Kidney (tissue), 13 donors: ENCODE measurements at regions not wholly inside any gene's neighbourhood (a gene's known extent, or its start where the extent isn't known, plus 50 kb on each side); places are given as distances from the start of the nearest gene placed in this dataset.

Experiments used
- DNase-seq, 5 donors: peaks; one replicate each; pipeline ENCODE4 v3.0.0-alpha.2; 2013 to 2020
- FAIRE-seq: peaks from 2 replicates; lab custom pipeline; 2012; peaks lifted over from hg19 to GRCh38; lab: Jason Lieb, UNC
- H3K27ac ChIP-seq, 2 donors: one replicate each; pipeline ENCODE4 v1.7.0; 2013; ENCODE audit warnings: low read depth in 2 of 2, low read length in 2 of 2, inconsistent platforms in 1 of 2
- H3K27me3 ChIP-seq: one replicate; pipeline ENCODE4 v1.7.1; 2013; ENCODE audit warnings: low read length, inconsistent platforms; ENCODE audit not compliant: control insufficient read depth, insufficient read depth
- H3K36me3 ChIP-seq, 3 donors: one replicate each; pipeline versions ENCODE4 v1.7.0 to v1.7.1; 2013; ENCODE audit warnings: low read length in 3 of 3, control low read depth in 1 of 3, inconsistent platforms in 1 of 3; ENCODE audit not compliant: insufficient read depth in 3 of 3, control insufficient read depth in 2 of 3
- H3K4me1 ChIP-seq, 3 donors: one replicate each; pipeline versions ENCODE4 v1.7.0 to v1.7.1; 2013; ENCODE audit warnings: low read length in 3 of 3, inconsistent platforms in 1 of 3, low read depth in 1 of 3; ENCODE audit not compliant: control insufficient read depth in 2 of 3, insufficient read depth in 2 of 3
- H3K4me3 ChIP-seq, 3 donors: one replicate each; pipeline versions ENCODE4 v1.7.0 to v1.8.1; 2013; ENCODE audit warnings: low read length in 3 of 3, control low read depth in 1 of 3, inconsistent platforms in 1 of 3
- H3K9ac ChIP-seq, 3 donors: one replicate each; pipeline versions ENCODE4 v1.7.0 to v1.7.1; 2013; ENCODE audit warnings: low read length in 3 of 3, control low read depth in 1 of 3, inconsistent platforms in 1 of 3
- H3K9me3 ChIP-seq, 3 donors: one replicate each; pipeline versions ENCODE4 v1.7.0 to v1.7.1; 2013; ENCODE audit warnings: low read length in 3 of 3, control low read depth in 1 of 3, inconsistent platforms in 1 of 3; ENCODE audit not compliant: control insufficient read depth in 2 of 3, insufficient read depth in 1 of 3
- CTCF ChIP-seq: IDR thresholded peaks from 3 replicates; pipeline ENCODE4 v1.5.1; 2012; ENCODE audit warnings: mild to moderate bottlenecking, moderate library complexity, borderline replicate concordance; ENCODE audit not compliant: insufficient read depth; ENCODE audit errors: extremely low read depth
- intact Hi-C: fragments of 100-400 bp; cut with DNase I; formaldehyde crosslinking; loops from one replicate; pipeline ENCODE4 v1.11.1; 2022
- donor health status: control.
- donor health status: control.
- donor health status: control.
- donor health status: control.
- donor health status: control.
- donor health status: DM: yes; HTN: yes; CAD: no.
- donor health status: Normal renal cell carcinoma (clear cell type).

GRCh38 chr15:69660658-69661405, 208.2 kb downstream of the RPLP1 start:
- no peak overlapping the region for H3K4me3 ChIP-seq
- FAIRE-seq: no peak

GRCh38 chr15:69661446-69661845, 208.8 kb downstream of the RPLP1 start:
- Histone ChIP-seq H3K36me3 (no peaks in the 10 kb centered on the region), H3K4me1 (peaks cover 0 to 3% (median 0%) of the 10 kb centered on the region in 3 donors), H3K27ac (no peak overlapping the region), H3K27me3 (peaks cover 2% of the 10 kb centered on the region), H3K9ac (no peak overlapping the region), H3K9me3 (no peaks in the 10 kb centered on the region), H3K4me3 (no peak overlapping the region)
- no peak for FAIRE-seq
- intact Hi-C loops: no loop called here
- no peak for DNase-seq
- TF ChIP-seq CTCF: no peak

More at GRCh38 chr15:69660658-69661405, 208.2 kb downstream of the RPLP1 start:
- Histone ChIP-seq H3K36me3 (no peaks in the 10 kb centered on the region), H3K27ac (no peak overlapping the region), H3K4me1 (peaks cover 0 to 3% (median 0%) of the 10 kb centered on the region in 3 donors), H3K9me3 (no peaks in the 10 kb centered on the region), H3K27me3 (peaks cover 2% of the 10 kb centered on the region), H3K9ac (no peak overlapping the region)
- no peak for DNase-seq
- TF ChIP-seq CTCF: no peak
- intact Hi-C loops: no loop called here

- no peak for FAIRE-seq
- no peak overlapping the region for H3K27ac ChIP-seq
- intact Hi-C loops: no loop called here
Observed at GRCh38 chr15:69661871-69662644, 209.4 kb downstream of the RPLP1 start.

More at GRCh38 chr15:69661871-69662644, 209.4 kb downstream of the RPLP1 start:
- Histone ChIP-seq H3K9ac (no peak overlapping the region), H3K9me3 (no peaks in the 10 kb centered on the region), H3K27me3 (peaks cover 2% of the 10 kb centered on the region), H3K4me3 (no peak overlapping the region), H3K36me3 (no peaks in the 10 kb centered on the region), H3K4me1 (peaks cover 0 to 3% (median 0%) of the 10 kb centered on the region in 3 donors)
- DNase-seq: no peak
- TF ChIP-seq CTCF: no peak
